Kidney capillary endothelial cell (primary cell): ENCODE measurements at regions not wholly inside any gene's neighbourhood (a gene's known extent, or its start where the extent isn't known, plus 50 kb on each side); places are given as distances from the start of the nearest gene placed in this dataset.

ENCODE experiments used
- DNase-seq: peaks from one replicate; pipeline ENCODE4 v3.0.0-alpha.2; 2018; ENCODE audit warnings: low spot score

DNA sequence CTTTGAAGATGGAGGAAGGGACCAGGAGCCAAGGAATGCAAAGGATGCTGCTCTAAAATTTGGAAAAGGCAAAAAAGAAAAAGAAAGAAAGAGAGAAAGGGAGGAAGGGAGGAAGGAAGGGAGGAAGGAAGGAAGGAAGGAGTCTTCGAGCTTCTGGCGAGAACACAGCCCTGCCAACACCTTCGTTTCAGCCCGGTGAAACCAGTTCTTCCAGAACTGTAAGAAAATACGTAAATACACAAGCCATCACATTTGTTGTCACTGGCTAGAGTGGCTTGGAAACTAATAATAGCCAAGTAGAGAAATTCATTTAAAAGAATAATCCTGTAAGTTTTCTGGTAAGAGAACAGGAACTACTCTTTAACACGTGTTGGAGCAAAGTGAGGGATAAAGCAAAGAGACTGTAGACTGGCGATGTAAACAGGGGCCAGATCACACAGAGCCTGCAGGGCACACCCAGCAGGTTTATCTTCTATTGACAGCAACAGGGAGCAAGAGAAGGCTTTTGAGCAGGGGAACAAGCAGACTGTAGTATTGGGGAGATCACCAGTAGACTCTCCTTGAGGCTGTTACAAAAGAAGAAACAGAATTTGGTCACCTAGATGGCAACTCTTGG, 188.7 kb upstream of the MPHOSPH6 start:
- no peak for DNase-seq

DNA sequence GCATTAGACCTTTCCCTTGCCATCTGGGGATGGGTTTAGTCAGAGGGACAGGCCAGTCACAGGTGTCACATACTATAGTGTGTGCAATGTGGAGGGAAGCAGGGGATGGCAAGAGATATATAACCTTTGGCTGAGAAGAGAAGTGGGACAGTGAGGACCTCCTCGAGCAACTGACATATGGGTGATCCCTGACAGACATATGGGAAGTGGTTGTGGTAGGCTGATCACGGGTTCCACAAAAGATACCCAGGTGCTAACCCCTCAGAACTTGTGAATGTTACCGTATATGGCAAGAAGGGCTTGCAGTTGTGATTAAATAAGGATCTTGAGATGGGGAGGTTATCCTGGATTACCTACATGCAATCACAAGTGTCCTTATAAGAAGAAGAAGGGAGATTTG, 188.1 kb upstream of the MPHOSPH6 start:
- no peak for DNase-seq

DNA sequence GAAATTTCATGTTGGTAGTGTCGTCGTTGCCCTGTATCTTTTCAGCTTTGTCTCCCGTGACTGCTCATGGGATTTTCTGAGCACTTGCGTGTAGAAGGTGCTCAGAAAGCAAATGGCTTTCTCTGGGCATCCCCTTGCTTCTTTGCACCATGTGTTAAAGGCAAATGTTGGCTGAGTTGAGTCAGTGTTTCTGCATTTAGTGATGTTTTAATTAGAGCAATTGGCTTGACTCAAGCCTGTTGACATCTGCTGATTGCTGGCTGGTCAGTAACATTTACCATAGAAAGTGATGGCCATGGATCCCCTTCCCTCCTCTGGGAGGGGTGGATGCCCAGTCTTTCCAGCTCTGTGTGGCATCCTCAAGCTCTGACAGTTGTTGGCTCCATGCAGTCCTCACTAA, 187.2 kb upstream of the MPHOSPH6 start:
- no peak for DNase-seq

DNA sequence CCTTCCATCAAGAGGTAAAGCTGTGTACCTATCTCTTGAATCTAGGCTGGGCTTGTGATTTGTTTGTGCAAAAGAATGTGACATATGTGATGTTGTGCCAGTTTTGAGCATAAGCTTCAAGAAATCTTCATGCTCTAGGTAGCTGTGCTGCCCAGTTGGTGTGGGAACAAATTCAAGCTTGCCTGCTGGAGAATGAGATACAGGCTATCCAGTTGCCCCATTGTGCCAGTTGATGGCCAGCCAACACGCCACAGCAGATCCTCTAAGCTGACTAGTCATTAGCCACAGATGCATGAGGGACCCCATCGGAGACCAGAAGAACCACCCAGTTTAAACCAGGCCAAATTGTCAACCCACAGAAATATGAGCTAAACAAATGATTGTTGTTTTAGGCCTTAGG, 180.5 kb upstream of the MPHOSPH6 start:
- DNase-seq: no peak

DNA sequence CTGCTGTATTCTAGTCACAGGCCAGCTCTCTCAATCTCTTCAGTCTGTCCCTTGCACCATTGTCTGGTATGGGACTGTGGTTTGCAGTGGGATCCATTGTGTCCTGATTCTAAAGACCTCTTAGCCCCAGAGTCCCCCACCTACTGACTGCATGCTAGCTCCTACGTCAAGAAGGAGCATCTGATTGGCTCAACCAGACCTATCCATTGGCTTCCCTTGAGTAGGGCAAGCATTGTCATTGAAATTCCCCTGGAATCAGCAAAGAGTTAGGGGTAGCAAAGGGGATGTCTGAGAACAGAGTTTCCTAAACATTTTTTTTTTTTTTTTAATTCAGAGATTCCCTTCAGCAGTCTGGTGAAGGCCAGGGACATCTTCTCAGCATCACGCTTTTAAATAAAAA, 175.3 kb upstream of the MPHOSPH6 start:
- DNase-seq: no peak

DNA sequence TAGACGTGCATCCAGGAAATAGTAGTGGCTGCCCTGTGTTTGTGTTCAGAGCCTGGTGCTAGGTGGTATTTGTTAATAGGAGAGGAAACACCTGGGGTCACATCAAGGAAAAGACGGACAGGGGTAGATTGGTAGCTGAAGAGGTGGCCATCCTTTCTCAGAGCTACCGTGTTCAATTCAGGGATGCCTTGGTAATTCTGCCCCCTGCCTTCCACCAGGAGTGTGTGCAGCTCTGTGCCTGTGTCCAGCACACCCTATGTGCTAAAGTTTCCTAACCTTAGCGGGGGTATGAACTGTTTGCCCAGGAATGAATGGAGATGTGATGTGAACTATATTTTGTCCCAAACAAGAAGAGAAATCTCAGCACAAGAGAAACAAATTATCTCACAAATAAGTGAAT, 174.1 kb upstream of the MPHOSPH6 start:
- DNase-seq: peak; percentile 3

DNA sequence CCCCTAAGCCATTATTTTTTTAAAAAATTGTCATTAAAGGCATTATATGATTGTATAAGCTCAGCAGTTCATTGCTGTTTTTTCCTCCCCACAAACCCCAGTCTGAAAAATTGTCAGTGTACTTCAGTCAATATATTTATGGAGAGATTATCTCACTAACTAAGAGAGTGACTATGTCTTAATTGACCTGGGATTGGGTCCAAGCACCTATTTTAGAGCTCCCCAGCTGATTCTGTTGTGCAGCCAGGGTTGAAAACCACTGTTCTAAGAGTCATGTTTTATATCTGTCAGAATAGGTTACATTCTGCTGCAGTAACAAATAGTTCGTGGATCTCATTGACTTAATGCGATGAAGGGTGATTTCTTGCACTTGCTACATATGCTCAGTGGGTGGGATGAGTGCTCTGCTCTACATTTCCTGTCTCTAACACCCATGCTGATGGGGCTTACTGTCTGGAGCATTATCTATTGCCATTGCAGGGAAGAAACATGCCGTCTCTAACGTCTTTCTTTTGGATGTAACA, 171.2 kb upstream of the MPHOSPH6 start:
- DNase-seq: no peak

DNA sequence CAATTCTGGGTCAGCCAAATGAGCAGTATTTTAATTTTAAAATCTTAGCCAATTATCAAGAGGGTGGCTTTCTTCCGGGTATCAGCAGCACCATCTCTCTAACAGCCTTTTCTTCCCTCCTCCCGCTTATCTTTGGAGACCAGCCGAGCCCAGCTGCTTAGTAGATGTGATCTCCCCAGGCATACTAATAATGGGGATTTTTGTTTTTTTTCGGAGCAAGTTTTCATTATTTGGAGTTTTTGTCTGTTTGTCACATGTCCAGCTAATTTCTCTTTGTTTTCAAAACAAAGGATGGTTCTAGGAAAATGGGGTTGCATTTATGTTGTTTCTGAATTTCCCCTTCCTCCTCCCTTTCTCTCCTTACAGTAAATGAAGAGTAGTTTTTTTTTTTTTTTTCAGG, 170.5 kb upstream of the MPHOSPH6 start:
- DNase-seq: no peak

DNA sequence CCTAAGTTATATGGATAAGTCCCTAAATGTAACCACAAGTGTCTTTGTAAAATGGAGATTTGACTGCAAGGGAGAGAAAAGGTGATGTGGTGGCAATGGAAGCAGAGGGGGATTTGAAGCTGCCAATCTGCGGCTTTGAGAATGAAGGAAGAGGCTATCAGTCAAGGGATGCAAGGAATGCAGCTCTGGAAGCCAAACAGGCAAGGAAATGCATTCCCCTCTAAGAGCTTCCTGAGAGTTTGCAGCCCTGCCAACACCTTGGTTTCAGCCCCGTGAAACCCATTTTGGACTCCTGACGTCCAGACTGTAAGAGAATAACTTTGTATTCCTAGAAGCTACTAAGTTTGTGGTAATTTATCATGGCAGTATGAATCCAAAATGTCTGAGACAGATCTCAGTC, 167.3 kb upstream of the MPHOSPH6 start:
- no peak for DNase-seq

DNA sequence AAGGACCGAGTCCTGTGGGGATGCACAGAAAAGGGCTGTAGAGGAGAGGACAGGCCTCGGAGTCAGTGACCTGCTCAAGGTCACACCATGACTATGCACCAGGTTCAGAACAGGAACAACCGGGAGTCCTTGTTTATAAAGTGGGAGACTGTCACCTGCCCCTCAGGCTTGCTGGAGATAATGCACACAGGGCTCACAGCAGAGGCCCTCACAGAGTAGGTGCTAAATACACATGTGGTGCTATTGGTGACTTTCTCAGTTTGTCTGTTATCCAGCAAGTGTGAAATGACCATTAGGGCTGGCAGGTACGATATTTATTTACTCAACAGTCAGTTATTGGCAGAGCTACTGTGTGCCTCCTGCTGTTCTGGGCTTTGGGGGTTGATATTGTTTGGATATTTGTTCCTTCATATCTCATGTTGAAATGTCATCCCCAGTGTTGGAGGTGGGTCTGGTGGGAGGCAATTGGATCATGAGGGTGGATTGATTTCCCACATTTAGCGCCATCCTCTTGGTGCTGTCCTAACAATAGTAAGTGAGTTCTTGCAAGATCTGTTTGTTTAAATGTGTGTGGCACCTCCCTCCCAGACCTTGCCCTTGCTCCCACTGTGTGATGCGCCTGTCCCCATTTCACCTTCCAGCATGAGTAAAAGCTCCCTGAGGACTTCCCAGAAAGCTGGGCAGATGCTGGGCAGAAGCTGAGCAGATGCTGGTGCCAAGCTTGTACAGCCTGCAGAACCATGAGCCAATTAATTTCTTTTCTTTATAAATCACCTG, 162.1 kb upstream of the MPHOSPH6 start:
- DNase-seq: no peak

DNA sequence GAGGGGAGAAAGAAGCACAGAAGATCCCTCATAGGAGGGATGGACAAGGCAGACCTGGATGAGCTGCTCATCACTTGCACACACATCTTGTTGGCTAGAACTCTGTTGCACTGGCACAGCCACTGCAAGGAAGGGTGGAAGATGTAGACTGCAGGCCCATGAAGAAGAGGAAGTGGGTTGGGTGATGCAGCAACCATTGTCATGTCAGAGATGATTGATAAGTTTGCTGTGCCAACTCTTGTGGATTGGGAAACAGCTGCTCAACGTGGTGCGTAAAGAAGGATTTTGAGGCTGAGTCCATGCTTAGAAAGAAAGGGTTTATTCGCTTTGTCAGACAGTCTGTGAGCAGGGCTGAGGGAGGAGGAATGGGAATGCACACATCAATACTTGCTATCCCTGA, 161.4 kb upstream of the MPHOSPH6 start:
- DNase-seq: no peak

DNA sequence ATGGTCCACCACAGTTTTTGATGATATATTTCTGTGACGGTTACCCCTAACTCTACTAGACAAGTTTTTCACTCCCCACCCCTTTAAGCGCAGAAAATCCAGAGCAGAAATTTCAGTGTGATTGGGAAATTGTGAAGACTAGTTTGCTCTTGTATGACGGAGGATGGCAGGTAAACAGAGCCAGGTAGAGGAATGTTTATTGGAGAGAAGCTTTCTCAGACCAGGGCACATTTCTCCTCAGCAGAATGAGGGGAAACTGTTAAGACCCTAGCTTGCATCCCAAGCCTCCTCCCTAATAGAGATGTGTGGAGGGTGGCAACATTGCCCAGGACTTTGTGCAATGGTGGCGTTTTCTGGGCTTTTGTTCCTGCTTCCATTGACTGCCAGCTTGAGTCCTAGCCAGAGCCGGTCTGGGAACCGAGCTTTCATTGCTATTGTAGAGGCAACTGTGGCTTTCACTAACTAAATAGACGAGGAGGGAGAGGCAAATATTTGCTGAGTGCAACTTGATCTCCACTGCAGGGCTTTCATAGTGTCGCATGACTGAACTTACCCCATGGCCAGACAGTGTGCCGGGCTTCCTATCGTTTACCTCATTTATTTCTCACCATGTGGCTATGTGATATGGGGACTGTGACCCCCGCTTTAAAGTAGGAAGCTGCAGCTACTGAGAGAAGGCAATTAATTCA, 159.6 kb upstream of the MPHOSPH6 start:
- DNase-seq: no peak

DNA sequence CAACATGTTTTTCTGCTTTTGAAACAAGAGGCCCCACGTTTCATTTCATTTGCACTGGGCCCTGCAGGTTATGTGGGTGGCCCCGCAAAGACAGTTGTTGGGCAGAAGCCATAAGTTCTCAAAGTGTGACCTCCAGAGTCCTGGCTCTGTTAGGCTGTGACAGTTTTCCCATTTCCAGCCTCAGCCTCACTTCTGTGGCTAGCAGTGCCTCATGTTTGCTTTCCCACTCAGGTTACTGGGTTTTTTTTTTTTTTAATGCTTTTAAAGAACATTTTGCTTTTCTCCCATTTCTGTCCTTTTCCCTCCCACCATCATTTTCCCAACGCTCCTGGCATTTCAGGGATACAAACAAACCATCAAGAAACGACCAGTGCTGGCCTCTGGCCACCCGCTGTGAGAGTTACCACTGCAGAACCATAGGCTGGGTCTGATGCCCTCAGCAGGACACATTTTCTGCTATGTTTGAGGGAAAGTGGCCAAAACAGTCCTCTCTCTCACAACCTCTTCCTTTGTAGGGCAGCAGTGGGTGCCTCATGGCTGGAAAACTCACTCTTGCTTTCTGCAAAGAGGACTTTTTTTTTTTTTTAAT, 159.0 kb upstream of the MPHOSPH6 start:
- DNase-seq: no peak

DNA sequence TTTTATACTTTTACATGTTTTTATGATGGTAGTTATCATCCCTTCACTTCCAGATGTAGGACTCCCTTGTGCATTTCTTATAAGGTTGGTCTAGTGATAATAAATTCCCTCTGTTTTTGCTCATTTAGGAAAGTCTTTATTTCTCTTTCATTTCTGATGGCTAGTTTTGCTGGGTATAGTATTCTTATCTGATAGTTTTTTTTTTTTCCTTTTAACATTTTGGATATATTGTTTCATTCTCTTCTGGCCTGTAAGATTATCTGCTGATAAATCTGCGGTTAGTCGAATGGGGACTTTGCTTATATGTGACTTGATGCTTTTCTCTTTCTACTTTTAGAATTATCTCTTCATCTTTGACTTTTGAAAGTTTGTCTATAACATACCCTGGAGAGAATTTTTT, 153.1 kb upstream of the MPHOSPH6 start:
- DNase-seq: no peak

DNA sequence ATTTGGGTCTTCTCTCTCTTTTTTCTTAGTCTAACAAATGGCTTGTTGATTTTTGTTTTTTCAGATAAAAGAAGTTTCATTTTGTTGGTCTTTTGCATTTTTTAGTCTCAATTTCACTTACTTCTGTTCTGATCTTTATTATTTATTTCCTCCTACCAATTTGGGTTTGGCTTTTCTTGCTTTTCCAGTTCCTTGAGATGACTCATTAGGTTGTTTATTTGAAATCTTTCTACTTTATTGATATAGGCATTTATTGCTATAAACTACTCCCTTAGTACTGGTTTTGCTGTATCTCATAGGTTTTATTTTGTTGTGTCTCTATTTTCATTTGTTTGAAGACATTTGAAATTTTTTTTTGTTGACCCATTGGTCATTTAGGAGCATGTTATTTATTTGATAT, 152.2 kb upstream of the MPHOSPH6 start:
- DNase-seq: no peak

DNA sequence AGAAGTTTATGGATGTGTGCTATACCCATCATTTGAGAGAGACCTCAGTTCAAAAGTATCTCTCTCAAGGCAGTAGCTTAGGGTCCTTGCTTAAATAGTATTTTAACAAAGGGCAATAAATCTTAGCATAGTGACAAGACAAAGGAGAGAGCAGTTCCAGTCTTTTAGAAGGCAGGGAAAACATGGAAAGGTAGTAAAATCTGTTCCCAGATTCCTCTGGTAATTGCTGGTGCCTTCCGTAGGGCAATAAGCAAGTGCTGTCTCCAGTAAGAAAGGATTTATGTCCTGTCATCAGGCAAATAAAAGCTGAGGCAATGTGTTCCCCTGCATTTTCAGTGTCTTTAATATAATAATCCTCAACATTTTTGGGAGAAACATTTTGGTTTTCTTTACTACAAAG, 149.0 kb upstream of the MPHOSPH6 start:
- no peak for DNase-seq

DNA sequence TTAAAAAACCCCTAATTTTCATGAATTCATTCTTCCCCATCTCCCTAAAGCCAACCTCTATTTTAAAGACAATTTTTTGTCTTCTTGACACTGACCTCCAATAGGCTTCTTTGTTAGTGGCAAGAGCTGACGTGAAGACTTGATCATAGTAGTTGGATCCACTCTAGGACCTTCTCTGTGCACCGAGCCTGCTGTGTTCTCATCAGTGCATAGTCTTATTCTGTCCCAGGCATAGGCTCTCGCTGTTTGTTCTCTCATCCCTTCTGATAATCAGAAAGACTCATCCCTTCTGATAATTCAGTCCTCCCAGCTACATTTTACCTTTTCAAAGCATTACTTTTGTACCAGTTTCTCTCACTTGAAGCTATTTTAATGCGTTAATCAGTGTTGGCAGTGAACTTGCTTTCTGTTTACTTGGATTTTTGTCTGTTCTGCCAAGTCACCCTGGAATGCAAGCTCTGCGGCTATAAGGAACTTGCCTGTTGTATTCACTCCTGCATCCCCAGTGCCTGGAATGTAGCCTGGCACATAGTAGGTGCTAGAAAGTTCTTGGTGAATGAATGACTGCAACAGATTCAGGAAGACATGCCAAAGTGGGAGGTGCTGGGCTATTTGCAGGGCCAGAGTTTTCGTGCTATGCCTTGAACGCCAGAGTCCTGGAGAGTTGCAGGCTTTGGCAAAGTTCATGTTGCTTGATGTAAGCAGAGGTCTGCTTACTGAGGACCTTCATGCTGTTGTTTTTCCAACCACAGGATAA, 147.6 kb upstream of the MPHOSPH6 start:
- no peak for DNase-seq

DNA sequence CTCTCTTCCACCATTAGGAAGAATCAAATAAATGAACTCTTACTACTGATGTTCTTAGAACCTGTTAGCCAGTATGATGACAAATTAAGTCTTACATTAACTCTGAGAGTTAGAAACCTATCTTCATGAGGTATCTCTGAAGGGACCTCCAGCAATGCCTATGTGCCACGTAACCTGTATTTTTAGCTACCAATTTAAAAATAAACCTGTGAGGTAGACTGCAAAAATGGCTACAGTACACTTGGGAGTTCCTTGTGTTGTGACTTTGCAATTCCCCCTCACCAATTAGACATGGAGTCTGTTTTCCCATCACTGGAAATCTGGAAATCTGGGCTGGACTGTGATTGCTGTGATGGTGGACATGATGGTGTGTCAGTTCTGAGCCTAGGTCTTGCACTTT, 143.7 kb upstream of the MPHOSPH6 start:
- no peak for DNase-seq

DNA sequence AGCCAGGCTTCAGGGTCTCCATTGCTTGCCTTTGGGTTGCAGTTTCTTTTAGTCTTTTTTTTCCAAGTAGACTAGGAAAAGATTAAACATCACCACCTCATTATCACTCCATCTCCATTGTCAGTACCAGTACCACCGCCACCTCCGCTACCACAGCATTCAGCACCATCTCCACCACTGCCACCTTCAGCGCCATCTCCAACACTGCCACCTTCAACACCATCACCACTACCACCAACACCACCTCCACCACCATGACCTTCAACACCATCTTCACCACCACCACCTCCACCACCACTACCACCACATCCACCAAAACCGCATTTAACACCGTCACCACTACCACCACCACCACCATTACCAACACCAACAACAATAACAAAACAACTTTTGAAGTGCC, 141.5 kb upstream of the MPHOSPH6 start:
- no peak for DNase-seq

DNA sequence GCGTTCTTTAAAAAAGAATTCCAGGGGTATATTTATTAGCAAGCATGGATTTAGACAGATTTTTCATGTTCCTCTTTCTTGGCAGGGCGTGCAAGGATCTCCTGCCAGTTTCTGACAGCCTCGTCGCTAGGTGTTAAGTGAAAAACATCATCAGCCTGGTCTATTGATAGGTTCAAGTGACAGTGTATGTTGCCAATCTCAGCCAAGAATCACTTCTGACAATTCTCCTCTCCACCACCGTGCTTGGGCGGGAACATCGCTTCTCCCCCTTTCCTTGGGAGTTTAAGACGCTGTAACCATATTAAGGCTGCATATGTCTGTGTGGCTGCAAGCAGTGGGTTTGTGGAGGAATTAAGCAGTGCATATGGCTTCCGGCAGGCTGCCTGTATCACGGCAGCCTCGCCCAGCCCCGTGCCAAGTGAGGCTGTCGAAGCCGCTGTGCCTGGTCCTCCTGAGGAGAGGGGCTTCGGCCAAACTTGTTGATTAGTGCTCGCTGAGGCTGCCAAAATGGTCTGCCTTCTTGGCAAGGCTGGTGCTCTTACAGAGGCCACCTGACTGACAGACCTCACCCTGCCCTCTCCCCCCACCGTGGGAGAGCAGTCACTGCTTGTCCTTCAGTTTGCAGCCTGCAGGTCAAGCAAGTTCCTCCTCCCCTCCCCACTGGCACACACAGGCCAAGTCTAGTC, 132.2 kb upstream of the MPHOSPH6 start:
- DNase-seq: no peak

DNA sequence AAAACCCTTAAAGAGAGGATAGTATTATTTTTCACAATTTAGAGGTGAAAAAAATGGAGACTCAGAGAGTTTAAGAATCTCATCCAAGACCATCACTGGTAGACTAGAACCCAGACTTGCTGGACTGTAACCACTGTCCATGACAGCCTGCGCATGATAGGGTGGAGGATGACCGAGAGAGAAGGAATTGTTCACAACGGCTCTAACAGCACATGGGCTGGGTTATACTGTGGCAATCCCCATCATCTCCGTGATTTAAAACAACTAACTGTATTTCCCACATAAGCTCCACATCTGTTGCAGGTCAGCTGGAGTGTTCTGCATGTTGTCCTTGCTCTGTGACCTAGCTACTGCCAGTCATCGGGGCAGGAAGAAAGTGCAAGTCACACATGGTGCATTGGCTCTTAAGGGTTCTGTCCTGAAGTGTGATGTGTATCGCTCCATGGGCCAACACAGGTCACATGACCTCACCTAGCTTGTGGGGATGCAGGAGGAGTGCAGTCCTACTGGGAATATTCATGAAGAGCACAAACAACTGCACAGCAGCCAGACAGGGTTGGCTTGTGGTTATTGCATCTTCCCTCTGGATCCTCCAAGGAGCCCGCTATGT, 131.2 kb upstream of the MPHOSPH6 start:
- DNase-seq: no peak
